ENCODE measurements at regions not wholly inside any gene's neighbourhood (a gene's known extent, or its start where the extent isn't known, plus 50 kb on each side); places are given as distances from the start of the nearest gene placed in this dataset.

- TF ChIP-seq CTCF (conservative IDR thresholded peaks at IDR 0.05 in 1 of 2, IDR thresholded peaks at IDR 0.05 in 1 of 2; ENCODE audit: low read depth in 1 of 2, low read length in 2 of 2) (no peak), EZH2 (IDR thresholded peaks at IDR 0.05; ENCODE audit: low read length, missing control alignments) (no peak)
These were observed 133.6 kb upstream of the IER5L start for GRCh38 chr9:129311643-129312042.

All from fibroblast of lung (primary cell).